ENCODE measurements at regions not wholly inside any gene's neighbourhood (a gene's known extent, or its start where the extent isn't known, plus 50 kb on each side); places are given as distances from the start of the nearest gene placed in this dataset.

GRCh38 chr6:133764754-133765208 lies 124.1 kb upstream of the TCF21 start:
- TF ChIP-seq, protein P1, sequence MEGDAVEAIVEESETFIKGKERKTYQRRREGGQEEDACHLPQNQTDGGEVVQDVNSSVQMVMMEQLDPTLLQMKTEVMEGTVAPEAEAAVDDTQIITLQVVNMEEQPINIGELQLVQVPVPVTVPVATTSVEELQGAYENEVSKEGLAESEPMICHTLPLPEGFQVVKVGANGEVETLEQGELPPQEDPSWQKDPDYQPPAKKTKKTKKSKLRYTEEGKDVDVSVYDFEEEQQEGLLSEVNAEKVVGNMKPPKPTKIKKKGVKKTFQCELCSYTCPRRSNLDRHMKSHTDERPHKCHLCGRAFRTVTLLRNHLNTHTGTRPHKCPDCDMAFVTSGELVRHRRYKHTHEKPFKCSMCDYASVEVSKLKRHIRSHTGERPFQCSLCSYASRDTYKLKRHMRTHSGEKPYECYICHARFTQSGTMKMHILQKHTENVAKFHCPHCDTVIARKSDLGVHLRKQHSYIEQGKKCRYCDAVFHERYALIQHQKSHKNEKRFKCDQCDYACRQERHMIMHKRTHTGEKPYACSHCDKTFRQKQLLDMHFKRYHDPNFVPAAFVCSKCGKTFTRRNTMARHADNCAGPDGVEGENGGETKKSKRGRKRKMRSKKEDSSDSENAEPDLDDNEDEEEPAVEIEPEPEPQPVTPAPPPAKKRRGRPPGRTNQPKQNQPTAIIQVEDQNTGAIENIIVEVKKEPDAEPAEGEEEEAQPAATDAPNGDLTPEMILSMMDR (IDR thresholded peaks at IDR 0.05; ENCODE audit: borderline replicate concordance, control extremely low read depth, extremely low read depth, insufficient read depth, missing control alignments) = no peak
- no peak for DNase-seq (ENCODE audit: low spot score)
- in situ Hi-C loops (cut with MboI; ENCODE audit: low sequenced_read_pairs, unreplicated experiment) = no loop called here

DNA sequence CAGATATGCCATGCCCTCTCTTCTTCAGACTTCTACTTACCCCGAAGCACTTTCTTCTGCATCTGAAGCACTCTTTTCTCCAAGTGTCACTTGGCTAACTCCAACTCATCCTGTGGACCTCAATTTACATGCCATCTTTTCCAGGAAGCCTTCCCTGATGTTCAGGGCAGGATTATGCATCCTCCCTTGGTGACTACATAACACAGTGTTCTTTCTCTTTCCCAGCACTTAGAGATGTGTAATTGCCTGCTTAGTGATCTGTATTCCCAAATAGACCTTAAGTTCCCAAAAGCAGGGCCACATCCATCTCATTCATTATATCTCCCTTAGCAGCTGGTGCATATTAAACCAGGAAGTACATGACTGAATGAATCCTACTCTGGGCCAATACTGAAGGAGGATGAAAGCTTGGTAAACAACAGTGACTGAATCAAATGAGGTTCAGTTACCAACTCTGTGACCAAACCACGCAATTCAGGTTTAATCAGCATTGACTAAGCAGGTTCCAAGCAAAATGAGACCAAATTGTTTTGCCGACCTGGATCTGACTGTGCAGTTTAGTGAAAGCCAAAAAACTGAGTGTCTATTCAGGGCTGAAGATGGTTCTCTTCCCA lies 121.4 kb upstream of the TCF21 start:
- DNase-seq (ENCODE audit: low spot score) = no peak
- in situ Hi-C loops (cut with MboI; ENCODE audit: low sequenced_read_pairs, unreplicated experiment) = no loop called here
- TF ChIP-seq, protein P1 (IDR thresholded peaks at IDR 0.05; ENCODE audit: borderline replicate concordance, control extremely low read depth, extremely low read depth, insufficient read depth, missing control alignments) = no peak

- DNase-seq (ENCODE audit: low spot score) = no peak
- in situ Hi-C loops (cut with MboI; ENCODE audit: low sequenced_read_pairs, unreplicated experiment) = no loop called here
- TF ChIP-seq, protein P1 (IDR thresholded peaks at IDR 0.05; ENCODE audit: borderline replicate concordance, control extremely low read depth, extremely low read depth, insufficient read depth, missing control alignments) = no peak
These were observed 120.1 kb upstream of the TCF21 start for GRCh38 chr6:133768656-133769295.

DNA sequence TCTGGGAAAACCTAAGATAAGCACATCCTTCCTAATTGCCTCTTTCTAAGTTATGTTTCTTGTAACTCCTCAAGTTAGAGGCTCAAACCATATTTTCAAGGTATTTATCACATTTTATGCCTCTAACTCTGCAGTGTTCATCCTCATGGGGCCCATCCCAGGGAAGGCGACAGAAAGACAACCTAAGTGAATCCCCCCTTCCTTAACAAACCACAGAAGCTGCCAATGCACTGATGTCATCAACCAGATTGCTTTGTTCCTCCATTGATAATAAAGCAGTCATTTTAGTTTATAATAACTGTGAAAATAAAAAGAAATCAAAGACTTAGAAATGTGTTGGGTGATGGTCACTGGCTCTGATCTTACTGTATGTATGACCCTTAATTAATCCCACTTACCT lies 119.5 kb upstream of the TCF21 start:
- TF ChIP-seq, protein P1 (IDR thresholded peaks at IDR 0.05; ENCODE audit: borderline replicate concordance, control extremely low read depth, extremely low read depth, insufficient read depth, missing control alignments) = no peak
- no peak for DNase-seq (ENCODE audit: low spot score)
- in situ Hi-C loops (cut with MboI; ENCODE audit: low sequenced_read_pairs, unreplicated experiment) = no loop called here

- TF ChIP-seq, protein P1 (IDR thresholded peaks at IDR 0.05; ENCODE audit: borderline replicate concordance, control extremely low read depth, extremely low read depth, insufficient read depth, missing control alignments) = no peak
- in situ Hi-C loops (cut with MboI; ENCODE audit: low sequenced_read_pairs, unreplicated experiment) = no loop called here
- no peak for DNase-seq (ENCODE audit: low spot score)
These were observed 116.3 kb upstream of the TCF21 start for GRCh38 chr6:133772567-133772966.

GRCh38 chr6:133773776-133774175 lies 115.1 kb upstream of the TCF21 start:
- TF ChIP-seq, protein P1 (IDR thresholded peaks at IDR 0.05; ENCODE audit: borderline replicate concordance, control extremely low read depth, extremely low read depth, insufficient read depth, missing control alignments) = no peak
- in situ Hi-C loops (cut with MboI; ENCODE audit: low sequenced_read_pairs, unreplicated experiment) = no loop called here
- no peak for DNase-seq (ENCODE audit: low spot score)
